Prostate gland (tissue), 2 donors: ENCODE measurements at regions not wholly inside any gene's neighbourhood (a gene's known extent, or its start where the extent isn't known, plus 50 kb on each side); places are given as distances from the start of the nearest gene placed in this dataset.

Source experiments
- POLR2A ChIP-seq: fragments of 450-650 bp; IDR thresholded peaks from one replicate; pipeline ENCODE4 v1.6.1; 2016; ENCODE audit warnings: antibody characterized with exemption, mild to moderate bottlenecking
- POLR2AphosphoS5 ChIP-seq: sonication (generic); formaldehyde crosslinking; IDR thresholded peaks from one replicate; pipeline ENCODE4 v1.6.1; 2017; ENCODE audit warnings: antibody characterized with exemption
- TF ChIP-seq, protein P1 (sequence below), 4 experiments: fragments of 200-600 bp in 2 of 4; fragments of 450-650 bp in 2 of 4; sonication (generic) in 2 of 4; IDR thresholded peaks; 1 replicate in 3 of 4; 2 replicates in 1 of 4; pipeline ENCODE4 v1.5.1; 2016 to 2019; ENCODE audit warnings: antibody characterized with exemption in 4 of 4, mild to moderate bottlenecking in 2 of 4, moderate library complexity in 2 of 4

DNA sequence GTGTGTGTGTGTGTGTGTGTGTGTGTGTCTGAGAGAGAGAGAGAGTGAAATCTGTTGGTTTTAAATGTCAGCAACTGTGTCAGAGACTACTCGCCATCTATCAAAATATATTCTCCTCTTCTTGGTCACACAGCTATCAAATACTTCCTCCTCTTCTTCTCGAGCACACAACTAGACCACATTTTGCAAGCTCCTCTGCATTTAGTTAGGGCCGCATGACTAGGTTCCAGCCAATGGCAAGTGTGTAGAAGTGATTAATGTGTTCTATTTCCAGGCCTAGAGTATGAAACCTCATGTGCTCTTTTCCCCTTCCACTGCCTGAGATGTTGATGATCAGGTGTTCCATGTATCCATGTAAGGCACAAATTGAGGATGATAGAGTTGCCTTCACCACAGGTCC is 278.5 kb upstream of the MARCKS start:
- TF ChIP-seq, protein P1, sequence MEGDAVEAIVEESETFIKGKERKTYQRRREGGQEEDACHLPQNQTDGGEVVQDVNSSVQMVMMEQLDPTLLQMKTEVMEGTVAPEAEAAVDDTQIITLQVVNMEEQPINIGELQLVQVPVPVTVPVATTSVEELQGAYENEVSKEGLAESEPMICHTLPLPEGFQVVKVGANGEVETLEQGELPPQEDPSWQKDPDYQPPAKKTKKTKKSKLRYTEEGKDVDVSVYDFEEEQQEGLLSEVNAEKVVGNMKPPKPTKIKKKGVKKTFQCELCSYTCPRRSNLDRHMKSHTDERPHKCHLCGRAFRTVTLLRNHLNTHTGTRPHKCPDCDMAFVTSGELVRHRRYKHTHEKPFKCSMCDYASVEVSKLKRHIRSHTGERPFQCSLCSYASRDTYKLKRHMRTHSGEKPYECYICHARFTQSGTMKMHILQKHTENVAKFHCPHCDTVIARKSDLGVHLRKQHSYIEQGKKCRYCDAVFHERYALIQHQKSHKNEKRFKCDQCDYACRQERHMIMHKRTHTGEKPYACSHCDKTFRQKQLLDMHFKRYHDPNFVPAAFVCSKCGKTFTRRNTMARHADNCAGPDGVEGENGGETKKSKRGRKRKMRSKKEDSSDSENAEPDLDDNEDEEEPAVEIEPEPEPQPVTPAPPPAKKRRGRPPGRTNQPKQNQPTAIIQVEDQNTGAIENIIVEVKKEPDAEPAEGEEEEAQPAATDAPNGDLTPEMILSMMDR (IDR thresholded peaks at IDR 0.05) = no peak
- TF ChIP-seq POLR2AphosphoS5 (no peak), POLR2A (no peak)
